Pulmonary artery endothelial cell (primary cell): ENCODE measurements at regions not wholly inside any gene's neighbourhood (a gene's known extent, or its start where the extent isn't known, plus 50 kb on each side); places are given as distances from the start of the nearest gene placed in this dataset.

Experiments used
- DNase-seq: peaks from one replicate; pipeline ENCODE4 v3.0.0-alpha.2; 2011; ENCODE audit warnings: low read depth, low spot score

DNA sequence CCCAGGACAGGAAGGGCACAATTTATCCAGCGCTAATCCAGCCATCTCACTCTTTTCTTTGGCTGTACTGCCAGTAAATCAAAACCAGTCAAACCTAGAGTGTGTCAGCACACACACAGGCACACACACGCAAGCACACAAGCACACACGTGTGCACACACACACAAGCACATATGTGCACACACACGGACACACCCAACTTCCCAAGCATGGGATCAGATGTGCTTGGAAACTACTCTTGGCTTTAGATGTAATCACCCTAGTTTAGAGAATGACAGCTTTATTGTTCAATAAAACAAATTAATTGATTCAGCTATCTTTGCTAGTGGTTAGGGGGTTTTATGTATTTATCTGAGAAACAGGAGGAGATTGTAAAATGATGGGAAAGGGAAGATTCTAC lies 615.0 kb upstream of the MKI67 start:
- DNase-seq, result no peak

DNA sequence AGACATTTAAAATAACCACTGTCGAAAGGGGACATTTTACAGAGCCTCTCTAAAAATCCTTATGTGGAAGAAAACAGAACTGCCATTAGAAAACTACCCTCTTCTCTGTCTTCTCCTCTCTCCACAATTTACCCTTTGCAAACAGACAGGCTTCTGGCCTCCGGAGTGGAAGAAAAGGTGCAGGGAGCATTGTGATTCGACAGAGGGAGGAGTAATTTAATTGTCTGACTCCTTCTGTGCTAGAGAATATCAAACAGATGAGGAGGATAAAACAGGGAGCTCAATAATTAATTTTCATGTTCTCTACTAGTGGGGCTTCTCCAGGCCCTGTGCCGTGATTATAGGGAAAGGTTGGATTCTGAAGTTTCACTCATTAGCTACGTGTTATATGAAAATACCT lies 615.5 kb upstream of the MKI67 start:
- no peak for DNase-seq

DNA sequence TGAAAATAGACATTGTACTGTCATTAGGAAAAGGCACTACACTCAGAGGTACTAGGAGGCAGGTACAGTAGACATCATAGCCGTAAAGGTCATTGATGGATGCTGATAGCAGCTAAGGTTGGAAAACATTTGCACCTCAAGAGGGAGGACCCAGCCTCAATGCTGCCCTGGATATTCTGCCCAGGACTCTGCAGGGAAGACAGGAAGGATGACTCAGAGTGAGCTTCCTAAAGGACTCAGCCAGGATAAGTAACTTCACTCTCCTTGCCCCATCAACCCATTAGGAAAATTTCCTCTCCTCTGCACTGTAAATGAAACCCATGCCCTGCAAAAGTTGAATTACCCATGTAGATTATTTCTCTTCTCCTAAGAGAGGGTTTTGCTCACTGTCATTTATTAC lies 617.9 kb upstream of the MKI67 start:
- no peak for DNase-seq

DNA sequence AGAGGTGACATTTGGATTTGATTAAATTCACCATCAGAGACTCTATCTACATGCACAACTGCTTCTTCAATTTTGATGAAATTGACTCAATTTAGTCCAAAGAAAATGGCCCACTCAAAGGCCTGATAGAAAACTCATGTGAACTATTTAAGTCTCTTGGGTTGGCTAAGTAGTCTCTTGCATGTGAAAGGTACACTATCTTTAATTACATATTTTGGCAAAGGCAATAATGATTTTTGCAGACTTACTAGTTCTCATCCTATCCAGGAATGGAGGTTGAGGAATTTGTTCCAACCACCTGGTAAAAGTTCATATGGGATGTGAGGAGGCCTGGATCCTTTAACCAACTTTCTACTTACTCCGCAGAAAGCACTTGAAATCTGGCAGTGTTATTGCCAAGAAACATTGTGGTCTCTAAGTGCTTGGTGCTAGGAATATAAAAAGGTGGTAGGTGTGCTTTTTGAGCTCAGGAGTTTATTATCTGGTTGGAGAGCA lies 618.6 kb upstream of the MKI67 start:
- no peak for DNase-seq

DNA sequence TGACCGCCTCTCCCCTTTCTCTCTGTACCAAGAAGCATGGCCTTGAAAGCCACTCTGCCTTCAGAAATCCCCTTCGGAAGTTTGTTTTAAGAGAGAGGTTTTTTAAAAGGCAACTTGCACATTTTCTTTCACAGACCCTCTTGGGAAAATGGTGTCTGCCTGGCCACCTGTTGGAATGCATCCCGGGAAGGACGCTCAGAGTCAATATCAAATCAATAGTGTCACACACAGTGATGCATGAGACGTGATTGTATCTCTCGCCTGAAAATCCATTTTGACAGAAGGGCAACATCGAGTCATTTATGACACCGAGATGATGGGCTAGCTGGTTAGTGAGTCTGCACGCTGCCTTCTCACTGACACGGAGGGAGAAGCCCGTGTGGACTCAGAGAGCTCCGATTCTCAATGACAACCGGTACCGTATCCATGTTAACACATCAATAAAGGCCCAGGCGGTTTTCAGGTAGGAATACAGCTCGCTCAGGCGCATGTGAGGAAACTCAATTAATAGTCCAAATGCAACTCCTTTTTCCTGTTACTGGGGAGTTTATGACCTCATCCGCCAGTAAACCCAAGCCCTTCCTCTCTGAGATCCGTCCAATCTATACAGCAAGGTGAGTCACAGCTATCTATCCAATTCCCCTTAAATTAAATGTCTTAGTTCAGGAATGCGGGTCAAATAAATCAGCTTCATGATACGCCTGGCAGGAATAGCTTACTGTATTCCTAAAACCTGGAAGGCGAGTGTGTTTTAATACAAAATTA lies 621.5 kb upstream of the MKI67 start:
- no peak for DNase-seq

DNA sequence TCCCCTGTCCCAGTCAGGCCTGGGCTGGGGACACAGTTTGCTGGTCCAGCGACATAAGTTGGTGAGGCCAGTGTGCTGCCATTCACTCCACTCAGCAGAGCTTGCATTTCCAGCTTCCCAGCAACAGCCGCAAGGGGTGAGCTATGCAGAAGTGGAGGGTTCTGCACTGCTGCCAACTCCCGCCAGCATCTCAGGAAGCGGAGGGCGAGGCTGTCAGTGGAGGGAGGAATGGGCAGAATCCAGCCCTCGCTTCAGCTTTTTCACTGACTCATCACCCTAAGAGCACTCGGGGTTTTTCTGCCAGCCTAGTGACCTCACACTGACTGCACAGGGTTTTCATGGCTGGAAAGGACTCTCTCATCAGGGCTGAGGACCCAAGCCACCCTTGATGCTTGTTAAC lies 625.1 kb upstream of the MKI67 start:
- no peak for DNase-seq

DNA sequence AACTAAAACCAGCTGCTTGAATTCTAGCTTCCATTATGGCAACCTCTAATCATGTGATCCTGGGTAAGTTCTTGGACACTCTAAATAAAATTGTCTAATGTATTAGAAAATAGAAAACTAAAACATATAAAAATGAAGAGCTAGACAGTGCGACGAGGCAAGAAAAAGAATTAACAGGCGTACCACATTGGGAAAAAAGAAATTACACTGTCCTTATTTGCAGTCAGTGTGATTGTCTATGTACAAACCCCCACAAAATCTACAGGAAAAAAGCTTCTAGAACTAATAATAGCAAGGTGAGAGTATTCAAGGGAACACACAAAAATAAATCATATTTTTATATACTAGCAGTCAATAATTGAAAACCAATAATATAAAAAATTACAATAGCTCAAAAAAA lies 625.6 kb upstream of the MKI67 start:
- DNase-seq, result no peak

DNA sequence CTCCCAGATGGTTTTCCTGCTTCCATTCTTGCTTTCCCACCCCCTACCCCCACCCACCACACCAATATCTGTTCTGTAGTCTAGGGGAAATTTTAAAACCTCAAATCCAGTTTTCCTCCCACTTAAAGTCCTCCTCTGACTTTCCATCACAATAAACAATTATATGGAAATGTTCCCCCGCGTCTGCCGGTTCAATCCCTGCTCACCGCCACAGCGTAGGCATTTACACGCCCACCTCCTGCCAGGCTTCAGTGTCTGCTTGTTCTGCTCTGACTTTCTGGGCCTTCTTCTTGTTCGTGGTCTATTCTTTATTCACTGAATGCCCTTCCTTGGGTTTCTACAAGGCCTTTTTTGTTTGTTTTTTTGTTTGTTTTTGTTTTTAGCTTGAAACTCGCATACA lies 633.0 kb upstream of the MKI67 start:
- no peak for DNase-seq

DNA sequence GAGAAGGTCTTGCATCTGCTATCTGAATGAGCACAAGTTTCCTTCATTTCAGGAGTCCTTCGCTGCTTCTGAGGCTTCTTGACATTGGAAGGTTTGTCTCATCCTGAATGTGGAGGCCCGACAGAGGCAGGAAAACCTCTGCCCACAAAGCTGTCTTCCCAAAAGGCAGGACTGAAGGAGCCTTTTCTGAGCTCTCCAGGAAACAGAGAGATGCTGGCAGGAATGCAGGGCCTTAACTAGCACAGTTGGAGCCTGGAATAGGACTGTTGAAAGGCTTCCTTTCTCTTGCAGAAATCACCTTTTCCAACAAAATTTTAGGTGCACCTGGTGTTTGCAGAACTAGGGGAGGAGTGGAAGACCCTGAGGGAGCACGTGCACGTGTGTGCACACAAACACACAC lies 637.4 kb upstream of the MKI67 start:
- DNase-seq, result no peak

DNA sequence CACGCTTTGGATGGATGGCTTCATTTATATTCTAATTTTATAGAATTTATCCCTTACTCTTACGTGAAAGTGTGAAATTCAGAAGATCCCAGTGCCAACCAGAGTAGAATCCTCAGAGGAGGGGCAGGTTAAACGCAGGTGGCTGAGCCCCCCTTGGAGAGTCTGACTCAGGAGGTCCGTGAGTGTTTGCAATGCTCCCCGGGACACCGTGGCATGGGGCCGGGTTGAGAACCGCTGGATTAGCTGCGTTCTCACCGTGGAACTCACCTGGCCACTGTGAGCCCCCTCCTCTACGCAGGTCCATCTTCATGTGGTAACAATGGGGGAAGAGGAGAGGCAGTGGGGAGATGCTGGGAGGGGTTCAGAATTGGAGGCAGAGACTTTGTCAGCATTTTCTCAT lies 638.0 kb upstream of the MKI67 start:
- no peak for DNase-seq

DNA sequence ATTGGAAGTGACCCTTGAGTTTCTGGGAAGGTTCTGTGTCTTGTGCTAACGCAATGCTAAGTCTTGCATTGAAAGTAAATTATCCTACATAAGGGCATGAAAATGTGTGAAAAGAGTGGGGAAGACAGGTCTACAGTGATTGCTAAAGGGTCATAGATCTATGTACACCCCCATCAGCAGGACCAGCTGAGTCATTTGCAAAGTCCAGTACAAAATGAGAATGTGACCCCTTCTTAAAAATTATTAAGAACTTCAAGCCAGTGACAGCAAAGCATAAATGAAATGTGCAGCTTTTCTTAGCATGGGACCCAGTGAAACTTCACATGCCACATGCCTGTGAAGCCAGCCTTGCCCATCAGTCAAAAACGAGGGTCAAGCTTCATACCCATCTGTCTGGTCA lies 640.7 kb upstream of the MKI67 start:
- no peak for DNase-seq

DNA sequence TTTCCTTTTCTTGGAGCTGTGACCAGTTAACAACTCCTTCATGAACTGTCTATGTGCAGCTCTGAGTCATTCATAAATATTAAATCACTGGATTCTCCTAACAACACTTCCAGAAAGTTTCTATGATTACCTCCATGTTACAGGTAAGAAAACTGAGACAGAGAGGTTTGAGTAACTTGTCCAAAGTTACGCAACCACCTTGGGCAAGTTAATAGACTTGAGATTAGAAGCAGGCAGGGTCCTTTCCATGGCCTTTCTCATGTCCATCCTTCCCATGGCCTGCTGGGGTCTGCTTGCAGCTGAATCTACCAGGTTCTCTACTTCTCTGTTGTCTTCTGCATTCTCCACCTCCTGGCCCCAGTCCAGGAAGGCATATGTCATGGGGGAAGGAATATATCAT lies 648.8 kb upstream of the MKI67 start:
- no peak for DNase-seq

DNA sequence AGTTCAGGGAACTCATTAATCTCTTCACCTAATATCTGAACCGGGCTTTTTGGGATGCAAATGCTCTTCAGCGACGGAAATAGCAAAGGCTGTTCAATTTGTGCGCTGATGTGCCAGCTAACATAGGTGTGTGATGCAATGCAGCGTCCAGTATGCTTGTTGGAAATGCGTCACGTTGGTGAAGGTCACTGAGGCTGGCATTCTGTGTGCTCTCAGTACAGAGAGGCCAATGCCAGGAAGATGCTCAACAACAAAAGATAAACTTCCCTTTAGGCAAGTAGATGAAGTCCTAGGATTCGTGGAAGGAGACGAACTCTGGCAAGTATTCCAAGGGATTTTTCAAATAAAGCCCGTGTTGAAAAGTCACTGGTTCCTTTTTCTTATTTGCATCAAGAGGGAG lies 649.5 kb upstream of the MKI67 start:
- DNase-seq, result no peak

DNA sequence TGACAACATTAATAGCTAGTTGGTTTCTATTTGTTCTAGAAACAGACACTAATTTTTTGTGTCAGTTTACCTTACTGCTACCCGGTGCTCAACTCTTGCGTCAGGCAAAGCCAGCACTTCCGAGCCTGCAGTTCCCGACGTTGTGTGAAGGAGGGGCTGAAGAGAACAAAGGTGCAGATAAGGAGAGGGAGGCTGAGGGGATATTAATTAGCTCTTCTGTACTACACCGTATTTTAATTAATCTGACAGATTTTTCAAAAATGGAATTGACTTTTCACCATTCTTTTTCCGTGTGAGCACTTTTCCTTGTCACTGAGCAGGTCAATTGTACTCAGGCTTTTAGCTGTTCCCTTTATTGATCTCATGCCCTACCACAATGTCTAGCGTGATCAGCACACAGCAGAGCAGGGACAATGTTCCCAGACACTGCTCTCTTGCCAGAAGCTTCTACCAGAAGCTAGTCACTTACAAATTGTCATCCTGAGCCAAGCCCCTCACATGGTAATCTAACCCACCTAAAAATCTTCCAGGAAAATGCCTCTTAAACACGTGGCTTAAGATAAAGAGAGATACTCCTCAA lies 650.5 kb upstream of the MKI67 start:
- DNase-seq, result no peak

DNA sequence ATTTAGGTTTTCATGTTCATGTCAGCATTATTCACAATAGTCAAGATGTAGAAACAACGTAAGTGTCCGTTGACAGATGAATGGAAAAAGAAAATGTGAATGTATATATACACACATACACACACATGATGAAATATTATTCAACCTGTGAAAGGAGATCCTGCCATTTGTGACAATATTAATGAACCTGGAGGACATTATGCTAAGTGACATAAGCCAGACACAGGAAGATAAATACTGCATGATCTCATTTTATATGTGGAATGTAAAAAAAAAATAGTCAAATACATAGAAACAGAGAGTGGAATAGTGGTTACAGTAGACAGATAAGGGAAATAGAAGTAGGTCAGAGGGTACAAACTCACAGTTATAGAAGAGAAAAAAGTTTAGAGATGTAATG lies 651.1 kb upstream of the MKI67 start:
- DNase-seq, result no peak

DNA sequence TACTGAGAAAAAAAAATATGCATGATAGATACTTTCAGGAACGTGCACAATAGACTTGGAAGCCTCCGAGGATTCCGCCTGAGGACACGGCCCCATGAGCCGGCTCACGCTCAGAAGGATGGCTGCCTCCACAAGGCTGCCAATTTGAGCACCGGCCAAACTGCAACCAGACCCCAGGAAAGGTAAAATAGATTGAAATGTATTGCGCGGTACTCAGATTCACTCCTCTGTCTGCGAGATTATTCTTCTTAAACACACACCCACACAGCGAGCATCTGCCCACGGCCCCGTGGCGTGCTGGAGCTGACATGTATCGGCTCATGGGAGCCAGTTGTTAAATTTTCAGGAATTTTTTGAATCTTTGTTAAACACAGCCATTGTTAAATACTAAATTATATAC lies 653.2 kb upstream of the MKI67 start:
- no peak for DNase-seq

DNA sequence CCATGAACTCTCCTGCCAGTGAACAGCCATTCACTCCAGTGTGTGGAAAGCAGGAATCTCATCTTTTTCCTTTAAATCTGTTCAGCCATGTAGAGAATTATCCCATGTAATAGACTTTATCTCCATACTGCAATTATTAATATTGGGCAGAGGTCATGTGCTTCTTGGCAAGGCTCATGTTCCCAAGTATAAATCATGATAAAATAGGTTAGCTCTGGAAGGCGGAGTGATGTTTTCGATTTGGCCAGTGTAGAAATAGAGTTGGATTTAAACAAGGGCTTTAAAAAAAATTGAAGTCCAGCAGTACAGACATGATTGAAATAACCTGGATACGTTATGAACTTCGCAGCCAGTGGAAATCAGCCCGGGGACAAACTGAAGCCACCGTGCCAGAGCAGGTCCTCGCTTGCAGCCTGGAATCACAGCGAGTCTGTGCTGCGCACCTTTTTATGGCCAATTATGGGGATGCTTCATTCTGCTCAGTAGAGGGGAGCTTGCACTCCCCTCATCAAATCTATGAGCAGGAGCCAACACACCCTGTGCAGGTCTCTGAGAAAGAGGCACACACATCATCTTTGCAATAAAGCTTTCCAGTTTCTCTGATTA lies 654.0 kb upstream of the MKI67 start:
- no peak for DNase-seq

DNA sequence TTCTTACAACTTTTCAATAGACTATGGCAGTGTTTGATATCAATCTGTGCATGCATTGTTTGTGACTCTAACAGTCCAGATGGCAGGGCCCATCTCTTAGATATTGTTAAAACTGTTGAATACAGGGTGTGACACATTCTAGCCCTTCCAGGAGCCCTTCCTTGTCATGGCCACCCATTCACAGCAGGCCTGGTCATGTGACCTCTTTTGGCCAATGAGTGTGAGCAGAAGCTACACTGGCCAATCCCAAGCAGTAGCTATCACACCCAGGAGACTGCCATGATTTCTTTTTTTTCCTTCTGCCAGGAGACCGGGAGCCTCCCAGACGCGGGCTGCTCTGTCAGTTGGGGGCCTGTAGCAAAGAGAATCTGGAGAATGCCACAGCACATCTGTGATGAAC lies 655.4 kb upstream of the MKI67 start:
- no peak for DNase-seq

DNA sequence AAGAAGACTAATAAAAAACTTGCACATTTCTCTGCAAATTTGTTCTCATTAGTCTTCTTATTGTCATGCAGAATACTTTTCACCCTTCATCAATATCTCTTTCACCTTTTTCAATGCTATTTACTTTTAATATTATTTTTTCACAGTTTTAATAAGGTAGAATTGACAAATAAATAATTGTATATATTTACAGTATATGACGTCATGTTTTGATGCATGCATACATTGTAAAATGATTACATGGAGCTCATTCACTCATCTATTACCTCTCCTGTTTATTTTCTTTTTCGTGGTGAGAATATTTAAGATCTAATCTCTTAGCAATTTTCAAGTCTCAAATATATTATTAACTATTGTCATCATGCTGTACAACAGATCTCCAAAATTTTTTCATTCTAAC lies 658.2 kb upstream of the MKI67 start:
- no peak for DNase-seq

DNA sequence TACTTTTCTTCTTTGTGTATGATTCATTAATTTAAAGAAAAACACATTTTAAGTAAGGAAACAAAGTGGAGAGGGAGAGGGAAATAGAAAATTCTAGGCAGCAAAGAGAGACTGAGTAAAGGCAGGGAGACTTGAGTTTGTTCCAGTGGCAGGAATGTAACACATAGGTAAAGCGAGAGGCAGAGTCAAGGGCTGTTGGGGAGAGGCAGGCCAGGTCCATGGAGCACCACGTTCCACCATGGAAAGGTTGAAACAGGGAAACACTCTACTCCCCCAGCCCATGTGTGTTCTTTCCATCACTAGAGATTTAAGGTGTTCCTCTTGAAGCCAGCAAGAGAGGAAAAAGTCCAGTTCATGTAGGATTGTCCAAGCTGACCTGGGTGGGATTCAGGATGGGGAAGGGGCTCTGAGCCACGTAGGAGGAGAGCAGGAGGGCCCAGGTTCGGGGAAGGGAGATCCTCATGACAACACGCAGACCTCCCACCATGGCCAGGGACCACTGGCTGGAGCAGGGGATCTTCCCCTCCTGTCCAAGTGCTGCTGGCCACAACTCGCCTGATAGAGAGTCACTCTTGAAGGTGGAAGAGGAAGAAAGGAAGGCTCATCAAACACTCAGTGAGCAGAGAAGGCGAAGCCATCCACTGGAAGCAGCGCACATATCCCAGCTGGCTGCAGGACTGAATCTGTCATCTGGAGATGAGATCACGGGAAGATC lies 666.4 kb upstream of the MKI67 start:
- no peak for DNase-seq

DNA sequence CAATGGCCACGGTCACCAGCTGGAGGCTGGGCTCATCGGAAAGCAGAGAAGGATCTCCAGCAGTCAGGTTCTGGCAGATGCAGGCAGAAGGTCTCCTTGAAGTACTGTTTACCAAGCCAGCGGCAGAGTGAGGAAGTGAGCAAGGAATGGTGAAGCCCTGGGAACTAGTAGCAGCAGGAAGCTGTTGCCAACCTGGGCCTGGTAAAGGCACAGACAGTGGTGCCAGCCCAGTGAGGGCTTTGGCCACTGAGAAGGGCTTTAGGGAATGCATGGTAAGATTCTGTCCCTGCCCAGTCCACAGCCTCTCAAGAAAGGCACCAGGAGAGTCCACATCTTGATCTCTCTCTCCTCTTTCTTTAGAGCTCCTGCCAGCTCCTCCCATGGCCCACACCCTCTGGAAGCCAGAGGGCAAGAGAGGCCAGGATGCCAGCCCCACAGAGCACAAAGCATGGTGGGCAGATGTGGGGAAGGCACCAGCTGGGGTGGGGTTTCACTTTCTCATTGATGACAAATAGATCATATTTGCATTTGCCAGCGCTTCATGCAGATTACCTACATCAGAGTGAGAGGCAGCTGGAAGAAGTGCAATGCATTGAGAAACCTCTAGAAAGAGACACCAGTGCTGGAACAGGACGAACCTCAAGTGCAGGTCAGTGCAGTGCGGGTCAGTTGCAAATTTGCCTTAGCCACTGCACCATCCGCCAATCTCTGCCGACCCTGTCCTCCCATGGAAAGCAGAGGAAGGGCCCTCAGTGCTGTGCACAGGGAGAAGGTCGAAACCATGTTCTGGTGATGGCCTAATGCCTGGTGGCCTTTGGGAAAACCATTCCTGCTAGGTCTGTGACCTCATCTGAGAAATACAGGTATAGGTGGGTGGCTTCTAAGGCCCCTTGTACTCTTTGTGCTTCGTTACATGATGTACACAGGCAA lies 667.8 kb upstream of the MKI67 start:
- DNase-seq, result no peak
